Fibroblast of villous mesenchyme (primary cell): ENCODE measurements at regions not wholly inside any gene's neighbourhood (a gene's known extent, or its start where the extent isn't known, plus 50 kb on each side); places are given as distances from the start of the nearest gene placed in this dataset.

ENCODE experiments used
- DNase-seq: peaks from one replicate; pipeline ENCODE4 v3.0.0-alpha.2; 2010; ENCODE audit warnings: low read depth
- H3K4me3 ChIP-seq: 2 replicates; pipeline ENCODE4 v1.5.1; 2011; ENCODE audit warnings: low read depth, mild to moderate bottlenecking, low read length
- TF ChIP-seq, protein P1 (sequence below): IDR thresholded peaks from 2 replicates; pipeline ENCODE4 v1.5.1; 2012; ENCODE audit warnings: low read depth, mild to moderate bottlenecking, low read length; ENCODE audit not compliant: insufficient read depth

- TF ChIP-seq, protein P1, sequence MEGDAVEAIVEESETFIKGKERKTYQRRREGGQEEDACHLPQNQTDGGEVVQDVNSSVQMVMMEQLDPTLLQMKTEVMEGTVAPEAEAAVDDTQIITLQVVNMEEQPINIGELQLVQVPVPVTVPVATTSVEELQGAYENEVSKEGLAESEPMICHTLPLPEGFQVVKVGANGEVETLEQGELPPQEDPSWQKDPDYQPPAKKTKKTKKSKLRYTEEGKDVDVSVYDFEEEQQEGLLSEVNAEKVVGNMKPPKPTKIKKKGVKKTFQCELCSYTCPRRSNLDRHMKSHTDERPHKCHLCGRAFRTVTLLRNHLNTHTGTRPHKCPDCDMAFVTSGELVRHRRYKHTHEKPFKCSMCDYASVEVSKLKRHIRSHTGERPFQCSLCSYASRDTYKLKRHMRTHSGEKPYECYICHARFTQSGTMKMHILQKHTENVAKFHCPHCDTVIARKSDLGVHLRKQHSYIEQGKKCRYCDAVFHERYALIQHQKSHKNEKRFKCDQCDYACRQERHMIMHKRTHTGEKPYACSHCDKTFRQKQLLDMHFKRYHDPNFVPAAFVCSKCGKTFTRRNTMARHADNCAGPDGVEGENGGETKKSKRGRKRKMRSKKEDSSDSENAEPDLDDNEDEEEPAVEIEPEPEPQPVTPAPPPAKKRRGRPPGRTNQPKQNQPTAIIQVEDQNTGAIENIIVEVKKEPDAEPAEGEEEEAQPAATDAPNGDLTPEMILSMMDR, result no peak
Observed at GRCh38 chr4:129863206-129863605, 767.3 kb downstream of the C4orf33 start.

GRCh38 chr4:129883996-129884395 is 788.0 kb downstream of the C4orf33 start:
- TF ChIP-seq, protein P1, result no peak
- no peak for DNase-seq
- H3K4me3 ChIP-seq, result no peak overlapping the region

More at GRCh38 chr4:129863206-129863605, 767.3 kb downstream of the C4orf33 start:
- no peak overlapping the region for H3K4me3 ChIP-seq
- DNase-seq, result no peak

DNA sequence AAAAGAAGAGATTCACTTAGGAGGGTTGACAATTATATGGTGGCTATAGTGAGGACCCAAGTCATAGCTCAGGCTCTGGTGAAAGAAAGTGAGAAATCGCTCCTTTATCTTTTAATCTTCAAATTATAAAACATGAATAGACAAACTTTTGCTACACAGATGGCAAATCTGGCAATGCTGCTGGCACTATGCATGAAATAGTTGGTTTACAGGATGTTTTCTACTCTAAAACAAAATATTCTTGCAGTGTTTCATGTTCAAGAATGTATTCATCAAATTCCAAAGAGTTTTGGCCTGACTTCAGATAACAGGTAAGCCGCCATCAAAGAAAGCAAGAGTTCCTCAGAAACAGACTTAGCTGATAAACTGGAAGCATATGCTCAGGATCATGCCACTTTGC is 801.2 kb downstream of the C4orf33 start:
- DNase-seq, result no peak
- TF ChIP-seq, protein P1, result no peak
- no peak overlapping the region for H3K4me3 ChIP-seq

GRCh38 chr4:129899849-129900248 is 803.9 kb downstream of the C4orf33 start:
- TF ChIP-seq, protein P1, result no peak
- no peak for DNase-seq
- H3K4me3 ChIP-seq, result no peak overlapping the region

- DNase-seq, result no peak
- H3K4me3 ChIP-seq, result no peak overlapping the region
- TF ChIP-seq, protein P1, result no peak
Observed at GRCh38 chr4:129900430-129900953, 804.5 kb downstream of the C4orf33 start.

DNA sequence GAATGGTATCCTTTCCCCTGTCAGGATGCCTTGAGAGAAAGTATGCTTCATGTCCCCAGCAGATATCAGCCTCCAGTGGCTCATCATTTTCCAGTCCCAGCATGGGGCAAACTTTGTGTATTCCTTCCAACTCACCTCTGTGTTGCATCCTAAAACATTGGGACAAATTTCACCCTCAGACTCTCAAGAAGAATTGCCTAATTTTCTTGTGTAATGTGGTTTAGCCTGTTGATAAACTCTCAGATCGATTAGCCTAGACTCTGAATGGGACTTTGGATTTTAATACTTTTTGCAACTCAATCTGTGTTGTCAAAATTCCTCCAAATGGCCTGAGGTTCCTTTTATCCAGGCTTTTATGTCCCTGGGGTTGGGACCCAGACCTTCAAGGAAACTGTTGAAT is 805.3 kb downstream of the C4orf33 start:
- TF ChIP-seq, protein P1, result no peak
- DNase-seq, result no peak
- no peak overlapping the region for H3K4me3 ChIP-seq

DNA sequence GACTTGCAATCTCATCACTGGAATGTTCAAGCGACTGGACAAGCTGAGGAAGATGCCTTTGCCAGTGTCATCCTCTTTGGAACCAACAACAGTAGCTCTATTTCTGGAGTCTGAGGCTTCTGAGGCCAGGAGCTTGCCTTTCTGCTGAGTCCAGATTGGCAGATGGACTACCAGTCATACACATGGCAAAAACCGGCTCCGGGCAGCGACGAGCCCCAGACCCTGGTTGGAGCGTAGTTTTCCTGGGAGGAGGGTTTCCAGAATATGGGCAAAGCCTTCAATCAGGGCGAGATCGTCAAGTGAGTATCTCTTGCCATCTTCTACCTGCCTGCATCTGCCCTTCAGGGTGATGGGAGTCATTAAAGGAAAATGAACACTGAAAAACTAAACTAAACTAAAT is 807.9 kb downstream of the C4orf33 start:
- TF ChIP-seq, protein P1, result no peak
- H3K4me3 ChIP-seq, result no peak overlapping the region
- no peak for DNase-seq
